Adrenal gland (tissue), 5 donors: ENCODE measurements at regions not wholly inside any gene's neighbourhood (a gene's known extent, or its start where the extent isn't known, plus 50 kb on each side); places are given as distances from the start of the nearest gene placed in this dataset.

ENCODE experiments used
- POLR2A ChIP-seq, 2 donors: fragments of 450-650 bp; IDR thresholded peaks; one replicate each; pipeline ENCODE4 v1.6.1; 2017; ENCODE audit warnings: antibody characterized with exemption in 2 of 2, mild to moderate bottlenecking in 2 of 2, moderate library complexity in 1 of 2
- TF ChIP-seq, protein P1 (sequence below), 6 experiments: fragments of 450-650 bp in 4 of 6; fragments of 200-600 bp in 2 of 6; sonication (generic) in 1 of 6; IDR thresholded peaks; 1 replicate in 5 of 6; 2 replicates in 1 of 6; pipeline versions ENCODE4 v1.5.1 to v1.8.0; 2016 to 2021; ENCODE audit warnings: antibody characterized with exemption in 6 of 6, mild to moderate bottlenecking in 2 of 6, moderate library complexity in 1 of 6
- donor health status: DM: no; HTN: no; CAD: no.

- TF ChIP-seq, protein P1, sequence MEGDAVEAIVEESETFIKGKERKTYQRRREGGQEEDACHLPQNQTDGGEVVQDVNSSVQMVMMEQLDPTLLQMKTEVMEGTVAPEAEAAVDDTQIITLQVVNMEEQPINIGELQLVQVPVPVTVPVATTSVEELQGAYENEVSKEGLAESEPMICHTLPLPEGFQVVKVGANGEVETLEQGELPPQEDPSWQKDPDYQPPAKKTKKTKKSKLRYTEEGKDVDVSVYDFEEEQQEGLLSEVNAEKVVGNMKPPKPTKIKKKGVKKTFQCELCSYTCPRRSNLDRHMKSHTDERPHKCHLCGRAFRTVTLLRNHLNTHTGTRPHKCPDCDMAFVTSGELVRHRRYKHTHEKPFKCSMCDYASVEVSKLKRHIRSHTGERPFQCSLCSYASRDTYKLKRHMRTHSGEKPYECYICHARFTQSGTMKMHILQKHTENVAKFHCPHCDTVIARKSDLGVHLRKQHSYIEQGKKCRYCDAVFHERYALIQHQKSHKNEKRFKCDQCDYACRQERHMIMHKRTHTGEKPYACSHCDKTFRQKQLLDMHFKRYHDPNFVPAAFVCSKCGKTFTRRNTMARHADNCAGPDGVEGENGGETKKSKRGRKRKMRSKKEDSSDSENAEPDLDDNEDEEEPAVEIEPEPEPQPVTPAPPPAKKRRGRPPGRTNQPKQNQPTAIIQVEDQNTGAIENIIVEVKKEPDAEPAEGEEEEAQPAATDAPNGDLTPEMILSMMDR (IDR thresholded peaks at IDR 0.05), result no peak
- no peak for TF ChIP-seq POLR2A (IDR thresholded peaks at IDR 0.05)
Measured at GRCh38 chr2:41062336-41062735, 610.4 kb upstream of the SLC8A1 start.
